ENCODE measurements at regions not wholly inside any gene's neighbourhood (a gene's known extent, or its start where the extent isn't known, plus 50 kb on each side); places are given as distances from the start of the nearest gene placed in this dataset.

- Histone ChIP-seq H2BK5ac (ENCODE audit: low read depth, low read length, poor library complexity, severe bottlenecking) (no peak overlapping the region), H3K4me1 (ENCODE audit: control insufficient read depth, insufficient read depth, low read length) (no peaks in the 10 kb centered on the region), H3K9ac (ENCODE audit: low read depth, low read length) (no peak overlapping the region), H3K4me3 (ENCODE audit: insufficient read depth, low read depth, low read length) (no peak overlapping the region), H3K9me3 (ENCODE audit: control insufficient read depth, insufficient read depth, low read length) (no peaks in the 10 kb centered on the region), H2AK5ac (ENCODE audit: low read depth, low read length) (no peak overlapping the region), H2AK9ac (replicated peaks; ENCODE audit: low read depth, low read length, poor library complexity) (no peak overlapping the region), H3K4ac (ENCODE audit: low read depth, low read length) (no peak overlapping the region), H2AFZ (replicated peaks; ENCODE audit: low read length, poor library complexity) (no peak overlapping the region), H3K18ac (ENCODE audit: low read depth, low read length) (no peak overlapping the region), H2BK120ac (ENCODE audit: low read depth, low read length) (no peak overlapping the region), H4K91ac (ENCODE audit: insufficient read depth, low read depth, low read length) (no peak overlapping the region), H3K27ac (ENCODE audit: insufficient read depth, low read length) (no peak overlapping the region), H3K36me3 (ENCODE audit: control insufficient read depth, insufficient read depth, low read length) (no peaks in the 10 kb centered on the region), H4K5ac (ENCODE audit: low read depth, low read length) (no peak overlapping the region), H4K8ac (ENCODE audit: low read depth in 2 of 2, low read length in 2 of 2) (no peak overlapping the region), H2BK15ac (ENCODE audit: low read depth, low read length) (no peak overlapping the region), H3K79me1 (ENCODE audit: low read depth in 1 of 2, low read length in 2 of 2) (no peaks in the 10 kb centered on the region), H3K9me1 (ENCODE audit: insufficient read depth, low read length) (no peaks in the 10 kb centered on the region), H2BK20ac (ENCODE audit: low read depth, low read length) (no peak overlapping the region), H3K56ac (ENCODE audit: extremely low read depth, insufficient read depth, low read length) (no peak overlapping the region), H4K20me1 (ENCODE audit: insufficient read depth, low read length) (no peaks in the 10 kb centered on the region), H3K27me3 (ENCODE audit: control insufficient read depth, insufficient read depth, low read length) (no peaks in the 10 kb centered on the region), H3K4me2 (ENCODE audit: low read depth, low read length) (no peak overlapping the region), H3K23ac (ENCODE audit: low read depth, low read length) (no peak overlapping the region), H3K14ac (replicated peaks; ENCODE audit: low read depth, low read length) (no peak overlapping the region)
- intact Hi-C loops (cut with micrococcal nuclease) (loop anchor here (10.0 kb wide), 1 partner anchor 380 kb away; no protein-coding TSS in a partner anchor), dilution Hi-C loops (cut with HindIII; ENCODE audit: low sequenced_read_pairs, unreplicated experiment) (no loop called here), in situ Hi-C loops (cut with MboI; ENCODE audit: low sequenced_read_pairs) (loop anchor here (10.0 kb wide), 1 partner anchor 250 kb away; no protein-coding TSS in a partner anchor)
- no TSS peak for BruUV-seq (replicated peaks)
- no peak for TF ChIP-seq NFE2L2 (IDR thresholded peaks at IDR 0.05; ENCODE audit: low read depth, low read length)
- TF ChIP-seq MXI1 (IDR thresholded peaks at IDR 0.05; ENCODE audit: borderline replicate concordance, low read depth, low read length) = no peak
- TF ChIP-seq RFX5 (IDR thresholded peaks at IDR 0.05; ENCODE audit: low read depth, low read length) = no peak
- no peak for TF ChIP-seq FOS (IDR thresholded peaks at IDR 0.05; ENCODE audit: low read depth, low read length)
- no peak for TF ChIP-seq MAFK (IDR thresholded peaks at IDR 0.05; ENCODE audit: low read depth, low read length)
- TF ChIP-seq CHD1 (IDR thresholded peaks at IDR 0.05; ENCODE audit: low read depth, low read length) = no peak
- TF ChIP-seq CTCF (conservative IDR thresholded peaks at IDR 0.05; ENCODE audit: low read depth, low read length) = no peak
- no peak for TF ChIP-seq USF2 (IDR thresholded peaks at IDR 0.05; ENCODE audit: low read depth, low read length)
- TF ChIP-seq CEBPB (IDR thresholded peaks at IDR 0.05; ENCODE audit: low read depth, low read length) = no peak
- TF ChIP-seq RCOR1 (IDR thresholded peaks at IDR 0.05; ENCODE audit: insufficient replicate concordance, low read length) = no peak
- TF ChIP-seq POLR2A (IDR thresholded peaks at IDR 0.05; ENCODE audit: low read depth, low read length) = no peak
- TF ChIP-seq BHLHE40 (IDR thresholded peaks at IDR 0.05; ENCODE audit: low read depth, low read length) = no peak
- TF ChIP-seq ELK1 (IDR thresholded peaks at IDR 0.05; ENCODE audit: borderline replicate concordance, low read depth, low read length) = no peak
- no peak for TF ChIP-seq MAZ (IDR thresholded peaks at IDR 0.05; ENCODE audit: borderline replicate concordance, low read depth, low read length)
- TF ChIP-seq RAD21 (IDR thresholded peaks at IDR 0.05; ENCODE audit: low read length) = no peak
- TF ChIP-seq SMC3 (IDR thresholded peaks at IDR 0.05; ENCODE audit: low read depth, low read length) = no peak
- no peak for ATAC-seq (ENCODE audit: low read depth)
- CTCF ChIA-PET = no interaction called here
- no peak for DNase-seq
- POLR2A ChIA-PET (ENCODE audit: unreplicated experiment) = no interaction called here
- WGBS, 2 experiments (ENCODE audit: extremely low coverage in 2 of 2, insufficient read length in 1 of 2) = no CpG with 5 or more reads among the region's 2 CpGs
Observed at GRCh38 chr7:121744877-121745276, 128.1 kb upstream of the PTPRZ1 start.

All from IMR-90 (cell line).